ENCODE measurements at regions not wholly inside any gene's neighbourhood (a gene's known extent, or its start where the extent isn't known, plus 50 kb on each side); places are given as distances from the start of the nearest gene placed in this dataset.
"Not testable (repeated sequence)": the region's sequence is repeated elsewhere in the genome, so short reads cannot be mapped to it uniquely, and the experiment has no call there.

GRCh38 chr3:125762601-125763000, 167.3 kb upstream of the OSBPL11 start:
- Mint-ChIP-seq H3K4me1 (ENCODE audit: low read depth) (peaks cover 10% of the 10 kb centered on the region), H3K27me3 (peaks cover 14% of the 10 kb centered on the region)
- H3K27ac Mint-ChIP-seq; H3K4me3 Mint-ChIP-seq; H3K36me3 Mint-ChIP-seq; H3K9me3 Mint-ChIP-seq (ENCODE audit: low read depth): not testable (repeated sequence)

DNA sequence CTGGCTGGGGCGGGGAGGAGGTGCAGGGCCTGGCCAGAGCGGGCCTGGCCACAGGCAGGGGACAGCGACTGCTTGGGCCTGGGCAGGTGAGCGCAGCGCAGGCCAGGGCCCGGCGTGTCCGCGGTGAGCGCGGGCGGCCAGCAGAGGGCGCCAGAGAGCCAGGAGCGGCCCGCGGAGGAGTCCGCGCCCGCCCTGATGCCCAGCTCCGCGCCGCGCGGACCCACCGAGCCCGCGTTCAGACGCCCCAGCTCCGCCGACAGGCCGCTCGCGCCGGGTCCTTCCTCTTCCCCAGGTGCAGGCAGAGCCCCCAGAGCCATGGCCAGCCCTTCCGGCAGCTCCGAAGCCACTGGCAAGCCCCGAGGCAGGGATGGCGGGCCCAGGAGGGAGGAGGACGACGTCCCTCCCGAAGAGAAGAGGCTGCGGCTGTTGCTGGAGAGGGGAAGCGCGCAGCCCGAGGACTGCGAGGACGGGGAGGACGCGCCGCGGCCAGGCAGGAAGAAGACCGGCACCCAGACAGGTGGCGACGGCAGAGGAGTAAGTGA, 171.1 kb upstream of the OSBPL11 start:
- not testable (repeated sequence) for H3K9me3 Mint-ChIP-seq (ENCODE audit: low read depth); H3K27ac Mint-ChIP-seq; H3K36me3 Mint-ChIP-seq
- peaks cover 10% of the 10 kb centered on the region for H3K4me1 Mint-ChIP-seq (ENCODE audit: low read depth)
- peaks cover 14% of the 10 kb centered on the region for H3K27me3 Mint-ChIP-seq
- H3K4me3 Mint-ChIP-seq, result peak overlapping the region; percentile 47

GRCh38 chr3:125766931-125767330, 171.6 kb upstream of the OSBPL11 start:
- not testable (repeated sequence) for H3K27ac Mint-ChIP-seq; H3K9me3 Mint-ChIP-seq (ENCODE audit: low read depth); H3K36me3 Mint-ChIP-seq
- Mint-ChIP-seq H3K4me3 (peak overlapping the region; percentile 75), H3K4me1 (ENCODE audit: low read depth) (peaks cover 10% of the 10 kb centered on the region), H3K27me3 (peaks cover 11% of the 10 kb centered on the region)

DNA sequence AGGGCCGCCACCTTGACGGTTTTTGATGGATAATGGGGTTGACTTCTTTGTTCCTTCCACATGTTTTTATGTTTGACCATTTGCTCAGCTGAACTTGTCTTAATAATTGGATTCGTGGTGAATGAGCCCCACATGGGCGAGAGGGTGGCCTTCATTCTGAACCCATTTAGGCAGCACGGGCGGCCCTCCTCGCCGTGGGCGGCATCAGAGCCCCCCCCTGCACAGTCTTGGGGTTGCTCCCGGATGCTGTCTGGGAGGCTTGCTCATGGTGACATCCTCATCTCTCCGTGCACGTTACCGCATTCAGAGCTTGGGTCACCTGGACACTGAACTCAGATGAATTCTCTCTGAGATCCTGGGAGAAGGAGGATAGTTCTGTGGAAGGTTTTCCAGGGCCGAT, 172.3 kb upstream of the OSBPL11 start:
- Mint-ChIP-seq H3K27ac (no peak overlapping the region), H3K4me3 (peak overlapping the region; percentile 75), H3K4me1 (ENCODE audit: low read depth) (peaks cover 10% of the 10 kb centered on the region), H3K36me3 (no peaks in the 10 kb centered on the region), H3K9me3 (ENCODE audit: low read depth) (no peaks in the 10 kb centered on the region), H3K27me3 (peaks cover 11% of the 10 kb centered on the region)

DNA sequence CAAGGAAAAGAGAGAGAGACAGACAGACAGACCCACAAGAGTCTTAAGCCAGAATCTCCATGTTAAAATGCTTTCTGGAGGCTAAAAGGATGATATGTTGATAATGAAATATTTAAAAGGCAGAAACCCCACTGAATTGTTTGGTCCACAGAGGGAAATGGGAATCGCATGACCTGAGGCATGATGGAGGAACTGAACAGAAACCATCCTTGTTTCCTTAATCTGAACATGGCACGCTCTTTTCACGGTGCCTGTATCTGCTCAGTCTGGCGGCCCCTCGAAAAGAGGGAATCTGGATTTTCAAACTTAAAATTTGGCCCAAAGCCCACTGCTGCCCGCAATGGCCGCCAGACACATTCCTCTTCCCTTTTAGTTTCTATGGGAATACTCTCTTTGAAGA, 173.5 kb upstream of the OSBPL11 start:
- peaks cover 11% of the 10 kb centered on the region for H3K27me3 Mint-ChIP-seq
- not testable (repeated sequence) for H3K36me3 Mint-ChIP-seq; H3K4me3 Mint-ChIP-seq; H3K27ac Mint-ChIP-seq; H3K9me3 Mint-ChIP-seq (ENCODE audit: low read depth)
- H3K4me1 Mint-ChIP-seq (ENCODE audit: low read depth), result peaks cover 10% of the 10 kb centered on the region

DNA sequence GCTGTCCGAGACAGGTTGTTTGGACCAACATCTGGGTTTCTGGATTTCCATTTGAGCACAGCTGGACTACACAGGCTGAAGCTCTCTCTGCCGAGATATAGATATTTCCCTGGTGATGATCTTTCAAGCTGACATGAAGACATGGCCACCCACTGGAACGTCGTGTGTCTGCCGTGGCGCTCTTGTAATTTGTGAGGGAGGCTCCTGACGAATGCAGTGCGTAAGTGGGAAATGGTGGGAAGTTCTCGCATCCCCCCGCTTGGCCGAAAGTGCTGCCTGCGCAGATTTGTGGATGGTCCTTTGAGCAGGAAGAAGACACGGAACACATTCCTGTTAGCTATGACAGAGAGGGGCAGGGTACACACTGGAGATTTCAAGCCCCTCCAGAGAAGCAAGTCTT, 176.2 kb upstream of the OSBPL11 start:
- H3K27me3 Mint-ChIP-seq; H3K9me3 Mint-ChIP-seq (ENCODE audit: low read depth); H3K36me3 Mint-ChIP-seq; H3K27ac Mint-ChIP-seq; H3K4me1 Mint-ChIP-seq (ENCODE audit: low read depth); H3K4me3 Mint-ChIP-seq: not testable (repeated sequence)

DNA sequence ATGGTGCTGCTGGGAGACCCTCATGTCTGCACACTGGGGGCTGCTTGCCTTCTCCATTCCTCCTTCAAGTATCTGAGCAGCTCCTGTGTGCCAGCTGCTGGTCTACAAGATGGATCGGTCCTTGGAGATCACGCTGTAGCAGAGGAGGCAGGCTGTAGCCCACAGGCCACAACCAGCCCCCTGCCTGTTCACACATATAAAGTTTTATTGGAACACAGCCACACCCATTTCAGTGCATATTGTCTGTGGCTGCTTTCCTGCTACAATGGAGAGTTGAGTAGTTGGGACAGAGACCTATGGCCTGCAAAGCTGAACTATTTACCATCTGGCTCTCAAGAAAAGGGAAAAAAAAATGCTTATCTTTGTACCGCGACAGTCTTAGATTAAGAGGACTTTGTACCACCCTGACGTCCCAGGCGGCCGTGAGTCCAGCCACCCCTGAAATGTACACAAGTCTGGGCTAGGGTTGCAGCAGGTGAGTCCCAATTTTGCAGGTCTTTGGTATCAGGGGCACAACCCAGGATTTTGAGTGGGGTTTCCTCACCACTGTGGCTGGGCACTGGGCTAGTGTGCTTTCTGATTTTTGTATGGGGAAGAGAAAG, 179.2 kb upstream of the OSBPL11 start:
- not testable (repeated sequence) for H3K36me3 Mint-ChIP-seq; H3K4me3 Mint-ChIP-seq; H3K4me1 Mint-ChIP-seq (ENCODE audit: low read depth); H3K27ac Mint-ChIP-seq; H3K27me3 Mint-ChIP-seq; H3K9me3 Mint-ChIP-seq (ENCODE audit: low read depth)

- H3K27ac Mint-ChIP-seq; H3K9me3 Mint-ChIP-seq (ENCODE audit: low read depth); H3K36me3 Mint-ChIP-seq; H3K4me1 Mint-ChIP-seq (ENCODE audit: low read depth); H3K4me3 Mint-ChIP-seq; H3K27me3 Mint-ChIP-seq: not testable (repeated sequence)
Observed at GRCh38 chr3:125775106-125775505, 179.8 kb upstream of the OSBPL11 start.

DNA sequence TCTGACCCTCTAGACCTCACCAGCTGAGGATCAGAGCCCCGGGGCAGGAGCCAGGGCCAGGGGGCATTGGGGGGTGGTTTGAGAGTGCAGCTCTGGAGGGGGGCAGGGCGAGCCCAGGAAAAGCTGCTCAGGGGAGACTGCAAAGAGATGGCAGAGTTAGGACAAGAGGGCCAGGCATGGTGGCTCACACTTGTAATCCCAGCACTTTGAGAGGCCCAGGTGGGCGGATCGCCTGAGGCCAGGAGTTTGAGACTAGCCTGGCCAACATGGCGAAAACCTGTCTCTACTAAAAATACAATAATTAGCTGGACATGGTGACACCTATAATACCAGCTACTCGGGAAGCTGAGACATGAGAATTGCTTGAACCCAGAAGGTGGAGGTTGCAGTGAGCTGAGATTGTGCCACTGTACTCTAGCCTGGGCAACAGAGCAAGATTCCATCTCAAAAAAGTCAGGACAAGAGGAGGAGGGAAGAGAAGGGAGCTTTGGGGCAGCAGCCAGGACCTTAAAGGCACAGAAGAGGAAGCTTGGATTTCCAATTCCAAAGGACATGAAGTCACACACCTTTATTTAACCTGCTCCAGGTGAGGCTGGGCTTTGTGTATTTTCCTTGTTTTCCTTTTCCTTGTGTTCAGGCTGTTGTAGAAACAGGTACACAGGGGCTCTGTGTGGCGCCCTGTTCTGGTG, 180.5 kb upstream of the OSBPL11 start:
- not testable (repeated sequence) for H3K4me1 Mint-ChIP-seq (ENCODE audit: low read depth); H3K4me3 Mint-ChIP-seq; H3K36me3 Mint-ChIP-seq; H3K9me3 Mint-ChIP-seq (ENCODE audit: low read depth); H3K27ac Mint-ChIP-seq; H3K27me3 Mint-ChIP-seq

- H3K9me3 Mint-ChIP-seq (ENCODE audit: low read depth), result not testable (repeated sequence)
Observed at GRCh38 chr3:125779276-125779675, 184.0 kb upstream of the OSBPL11 start.

DNA sequence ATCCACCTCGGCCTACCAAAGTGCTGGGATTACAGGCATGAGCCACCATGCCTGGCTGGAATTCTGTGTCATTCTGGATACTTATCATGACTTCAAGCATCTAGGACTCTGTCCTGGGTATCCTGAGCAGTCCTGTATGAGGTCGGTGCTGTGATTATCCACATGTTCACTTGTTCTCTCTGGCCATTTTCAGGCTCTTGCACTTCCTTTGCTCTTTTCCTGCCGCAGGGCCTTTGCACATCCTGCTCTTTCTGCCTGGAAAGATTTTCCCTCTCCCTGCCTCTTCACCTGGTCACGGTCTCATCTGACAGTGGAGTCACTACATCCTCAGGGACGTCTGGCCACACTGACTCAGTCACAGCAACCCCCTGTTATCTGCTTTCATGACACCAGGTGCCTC, 184.6 kb upstream of the OSBPL11 start:
- not testable (repeated sequence) for H3K9me3 Mint-ChIP-seq (ENCODE audit: low read depth); H3K27me3 Mint-ChIP-seq; H3K4me3 Mint-ChIP-seq; H3K4me1 Mint-ChIP-seq (ENCODE audit: low read depth); H3K27ac Mint-ChIP-seq; H3K36me3 Mint-ChIP-seq

More at GRCh38 chr3:125779276-125779675, 184.0 kb upstream of the OSBPL11 start:
- not testable (repeated sequence) for H3K27me3 Mint-ChIP-seq; H3K4me1 Mint-ChIP-seq (ENCODE audit: low read depth); H3K27ac Mint-ChIP-seq; H3K4me3 Mint-ChIP-seq; H3K36me3 Mint-ChIP-seq

DNA sequence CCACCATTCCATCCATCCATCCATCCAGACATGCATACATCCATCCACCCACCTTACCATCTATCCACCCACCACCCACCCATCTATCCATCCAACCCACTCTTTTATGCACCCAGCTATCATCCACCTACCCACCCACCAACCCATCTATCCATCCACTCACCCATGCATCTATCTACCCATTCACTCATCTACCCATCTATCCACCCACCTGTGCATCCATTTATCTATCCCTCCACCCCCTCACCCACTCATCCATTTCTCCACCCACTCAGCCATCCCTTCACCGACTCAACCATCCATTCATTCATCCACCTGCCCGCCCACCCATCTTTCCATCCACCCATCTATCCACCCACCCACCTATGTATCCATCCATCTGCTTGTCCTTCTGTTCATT, 186.4 kb upstream of the OSBPL11 start:
- H3K9me3 Mint-ChIP-seq (ENCODE audit: low read depth); H3K27ac Mint-ChIP-seq; H3K36me3 Mint-ChIP-seq; H3K4me1 Mint-ChIP-seq (ENCODE audit: low read depth); H3K4me3 Mint-ChIP-seq; H3K27me3 Mint-ChIP-seq: not testable (repeated sequence)

DNA sequence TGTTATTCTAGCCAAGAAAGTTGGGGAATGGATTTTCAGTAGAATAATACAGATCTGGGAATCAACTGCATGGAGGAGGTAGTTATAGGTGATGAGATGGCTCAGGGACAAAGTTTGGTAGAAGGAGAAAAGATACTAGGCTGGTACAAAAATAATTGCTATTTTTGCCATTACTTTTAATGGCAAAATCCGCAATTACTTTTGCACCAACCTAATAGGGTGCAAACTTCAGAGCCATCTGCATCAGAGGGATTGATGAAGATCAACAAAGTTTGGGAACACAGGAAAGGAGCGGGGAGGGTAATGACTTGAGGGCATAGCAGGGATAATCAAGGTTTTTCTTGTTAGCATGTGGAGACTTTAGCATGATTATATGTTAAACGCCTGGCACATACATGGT, 178.7 kb upstream of the ROPN1B start:
- H3K4me1 Mint-ChIP-seq (ENCODE audit: low read depth); H3K36me3 Mint-ChIP-seq; H3K9me3 Mint-ChIP-seq (ENCODE audit: low read depth); H3K4me3 Mint-ChIP-seq; H3K27ac Mint-ChIP-seq: not testable (repeated sequence)
- H3K27me3 Mint-ChIP-seq, result peaks cover 21% of the 10 kb centered on the region

DNA sequence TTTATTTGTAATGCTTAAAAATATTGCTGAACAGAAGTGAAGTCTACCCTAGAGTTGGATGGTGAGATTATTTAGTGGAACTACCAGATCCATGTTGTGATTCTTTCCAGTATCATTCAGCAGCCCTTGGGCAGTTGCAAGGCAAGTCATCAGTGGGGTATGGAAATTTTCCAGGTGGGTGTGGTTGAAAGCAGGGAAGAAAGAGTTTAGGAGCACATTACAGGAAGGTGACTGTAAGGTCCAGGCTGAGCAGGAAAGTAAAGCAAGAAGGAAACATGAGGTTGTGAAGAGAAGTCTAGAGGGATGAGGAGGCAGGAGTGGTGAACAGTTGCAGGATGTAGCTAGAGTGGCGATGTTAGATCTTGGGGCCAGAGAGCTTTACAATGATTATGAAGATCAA, 178.0 kb upstream of the ROPN1B start:
- H3K4me3 Mint-ChIP-seq; H3K9me3 Mint-ChIP-seq (ENCODE audit: low read depth); H3K27ac Mint-ChIP-seq; H3K36me3 Mint-ChIP-seq; H3K4me1 Mint-ChIP-seq (ENCODE audit: low read depth): not testable (repeated sequence)
- H3K27me3 Mint-ChIP-seq, result peaks cover 19% of the 10 kb centered on the region

DNA sequence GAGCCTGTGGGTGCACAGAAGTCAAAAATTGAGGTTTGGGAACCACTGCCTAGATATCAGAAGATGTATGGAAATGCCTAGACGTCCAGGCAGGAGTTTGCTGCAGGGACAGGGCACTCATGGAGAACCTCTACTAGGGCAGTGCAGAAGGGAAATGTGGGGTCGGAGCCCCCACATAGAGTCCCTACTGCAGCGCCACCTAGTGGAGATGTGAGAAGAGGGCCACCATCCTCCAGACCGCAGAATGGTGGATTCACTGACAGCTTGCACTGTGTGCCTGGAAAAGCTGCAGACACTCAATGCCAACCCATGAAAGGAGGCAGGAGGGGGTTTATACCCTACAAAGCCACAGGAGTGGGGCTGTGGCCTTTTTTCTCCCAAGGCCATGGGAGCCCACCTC, 159.0 kb upstream of the ROPN1B start:
- not testable (repeated sequence) for H3K27ac Mint-ChIP-seq; H3K27me3 Mint-ChIP-seq; H3K4me3 Mint-ChIP-seq; H3K4me1 Mint-ChIP-seq (ENCODE audit: low read depth); H3K36me3 Mint-ChIP-seq
- peaks cover 25% of the 10 kb centered on the region for H3K9me3 Mint-ChIP-seq (ENCODE audit: low read depth)

GRCh38 chr3:125822175-125822574, 146.8 kb upstream of the ROPN1B start:
- H3K27me3 Mint-ChIP-seq; H3K36me3 Mint-ChIP-seq; H3K4me3 Mint-ChIP-seq; H3K27ac Mint-ChIP-seq; H3K4me1 Mint-ChIP-seq (ENCODE audit: low read depth); H3K9me3 Mint-ChIP-seq (ENCODE audit: low read depth): not testable (repeated sequence)
